H1 (cell line): ENCODE measurements at regions not wholly inside any gene's neighbourhood (a gene's known extent, or its start where the extent isn't known, plus 50 kb on each side); places are given as distances from the start of the nearest gene placed in this dataset.

Experiments used
- BCL11A ChIP-seq, 2 experiments: IDR thresholded peaks; one replicate each; pipeline ENCODE4 v1.6.1; 2011; ENCODE audit warnings: low read depth in 2 of 2, low read length in 2 of 2, mild to moderate bottlenecking in 2 of 2
- HDAC2 ChIP-seq, 2 experiments: fragments of 300-600 bp in 1 of 2; sonication (generic) in 1 of 2; IDR thresholded peaks; 2 replicates each; pipeline ENCODE4 v1.6.1; 2011 to 2012; ENCODE audit warnings: low read depth in 2 of 2, low read length in 2 of 2, mild to moderate bottlenecking in 2 of 2, moderate library complexity in 2 of 2, borderline replicate concordance in 1 of 2, inconsistent platforms in 1 of 2
- JUND ChIP-seq: IDR thresholded peaks from 2 replicates; pipeline ENCODE4 v1.6.1; 2011; ENCODE audit warnings: mild to moderate bottlenecking, improper control_type of control experiment, low read length
- KDM1A ChIP-seq: fragments of 200-600, 300-600 bp; sonication (generic); IDR thresholded peaks from 2 replicates; pipeline ENCODE4 v1.7.1; 2016; ENCODE audit warnings: mild to moderate bottlenecking, low read length, borderline replicate concordance
- PHF8 ChIP-seq: fragments of 200-600 bp; sonication (generic); conservative IDR thresholded peaks from 2 replicates; pipeline ENCODE4 v1.7.1; 2012; ENCODE audit warnings: low read depth, mild to moderate bottlenecking, inconsistent platforms, low read length, moderate library complexity
- POLR2A ChIP-seq, 2 experiments: IDR thresholded peaks; 1 replicate in 1 of 2; 2 replicates in 1 of 2; pipeline ENCODE4 v1.6.1; 2011; ENCODE audit warnings: low read depth in 2 of 2, low read length in 2 of 2, mild to moderate bottlenecking in 2 of 2; ENCODE audit errors: control extremely low read depth in 1 of 2
- POLR2AphosphoS5 ChIP-seq: IDR thresholded peaks from 2 replicates; pipeline ENCODE4 v1.6.1; 2011; ENCODE audit warnings: low read depth, low read length
- RAD21 ChIP-seq, 2 experiments: IDR thresholded peaks in 1 of 2; conservative IDR thresholded peaks in 1 of 2; 2 replicates each; pipeline ENCODE4 v1.6.1; 2011; ENCODE audit warnings: low read depth in 2 of 2, low read length in 2 of 2, improper control_type of control experiment in 1 of 2, inconsistent platforms in 1 of 2, mild to moderate bottlenecking in 1 of 2, moderate library complexity in 1 of 2
- SIN3A ChIP-seq, 2 experiments: IDR thresholded peaks in 1 of 2; conservative IDR thresholded peaks in 1 of 2; 2 replicates each; pipeline ENCODE4 v1.6.1; 2011 to 2012; ENCODE audit warnings: low read length in 2 of 2, improper control_type of control experiment in 1 of 2, low read depth in 1 of 2, mild to moderate bottlenecking in 1 of 2
- SP1 ChIP-seq: IDR thresholded peaks from 2 replicates; pipeline ENCODE4 v1.6.1; 2011; ENCODE audit warnings: low read depth, low read length
- TAF1 ChIP-seq: IDR thresholded peaks from 2 replicates; pipeline ENCODE4 v1.6.1; 2011; ENCODE audit warnings: mild to moderate bottlenecking, low read depth, low read length
- TF ChIP-seq, protein P1 (sequence below), 3 experiments: IDR thresholded peaks; 1 replicate in 2 of 3; 2 replicates in 1 of 3; pipeline versions ENCODE4 v1.5.1 to v1.6.1; 2011; ENCODE audit warnings: low read length in 3 of 3, mild to moderate bottlenecking in 3 of 3, inconsistent platforms in 2 of 3, low read depth in 1 of 3, moderate library complexity in 1 of 3; ENCODE audit not compliant: insufficient read depth in 1 of 3; ENCODE audit errors: control extremely low read depth in 1 of 3

DNA sequence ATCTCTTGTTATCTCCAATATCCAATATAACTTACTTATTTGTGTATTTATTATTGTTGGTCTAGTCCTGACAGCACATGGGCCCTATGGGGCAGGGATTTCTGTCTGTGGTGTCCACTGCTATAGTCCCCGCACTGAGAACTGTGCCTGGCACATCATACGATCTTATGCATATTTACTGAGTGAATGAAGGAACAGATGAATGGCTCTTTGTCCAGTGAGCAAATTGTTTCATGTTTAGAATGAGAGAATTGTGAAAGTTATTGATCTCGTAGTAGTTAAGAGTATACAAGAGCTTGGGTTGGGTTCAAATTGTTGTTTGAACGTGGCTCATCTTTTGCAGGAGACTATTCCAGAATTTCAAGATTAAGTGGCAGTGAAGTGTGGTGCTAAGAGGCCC, 96.1 kb upstream of the SLC34A2 start:
- TF ChIP-seq, protein P1, sequence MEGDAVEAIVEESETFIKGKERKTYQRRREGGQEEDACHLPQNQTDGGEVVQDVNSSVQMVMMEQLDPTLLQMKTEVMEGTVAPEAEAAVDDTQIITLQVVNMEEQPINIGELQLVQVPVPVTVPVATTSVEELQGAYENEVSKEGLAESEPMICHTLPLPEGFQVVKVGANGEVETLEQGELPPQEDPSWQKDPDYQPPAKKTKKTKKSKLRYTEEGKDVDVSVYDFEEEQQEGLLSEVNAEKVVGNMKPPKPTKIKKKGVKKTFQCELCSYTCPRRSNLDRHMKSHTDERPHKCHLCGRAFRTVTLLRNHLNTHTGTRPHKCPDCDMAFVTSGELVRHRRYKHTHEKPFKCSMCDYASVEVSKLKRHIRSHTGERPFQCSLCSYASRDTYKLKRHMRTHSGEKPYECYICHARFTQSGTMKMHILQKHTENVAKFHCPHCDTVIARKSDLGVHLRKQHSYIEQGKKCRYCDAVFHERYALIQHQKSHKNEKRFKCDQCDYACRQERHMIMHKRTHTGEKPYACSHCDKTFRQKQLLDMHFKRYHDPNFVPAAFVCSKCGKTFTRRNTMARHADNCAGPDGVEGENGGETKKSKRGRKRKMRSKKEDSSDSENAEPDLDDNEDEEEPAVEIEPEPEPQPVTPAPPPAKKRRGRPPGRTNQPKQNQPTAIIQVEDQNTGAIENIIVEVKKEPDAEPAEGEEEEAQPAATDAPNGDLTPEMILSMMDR (IDR thresholded peaks at IDR 0.05; ENCODE audit: control extremely low read depth in 1 of 3, insufficient read depth in 1 of 3, low read depth in 1 of 3, low read length in 3 of 3): no peak
- no peak for TF ChIP-seq SIN3A (conservative IDR thresholded peaks at IDR 0.05 in 1 of 2, IDR thresholded peaks at IDR 0.05 in 1 of 2; ENCODE audit: low read depth in 1 of 2, low read length in 2 of 2)
- TF ChIP-seq HDAC2 (IDR thresholded peaks at IDR 0.05; ENCODE audit: borderline replicate concordance in 1 of 2, low read depth in 2 of 2, low read length in 2 of 2): no peak
- no peak for TF ChIP-seq PHF8
- no peak for TF ChIP-seq KDM1A
- no peak for TF ChIP-seq POLR2AphosphoS5
- no peak for TF ChIP-seq SP1
- TF ChIP-seq BCL11A (IDR thresholded peaks at IDR 0.05; ENCODE audit: low read depth in 2 of 2, low read length in 2 of 2): no peak
- TF ChIP-seq TAF1: no peak
- no peak for TF ChIP-seq POLR2A (IDR thresholded peaks at IDR 0.05; ENCODE audit: control extremely low read depth in 1 of 2, low read depth in 2 of 2, low read length in 2 of 2)
- TF ChIP-seq RAD21 (IDR thresholded peaks at IDR 0.05 in 1 of 2, conservative IDR thresholded peaks at IDR 0.05 in 1 of 2; ENCODE audit: low read depth in 2 of 2, low read length in 2 of 2): no peak
- TF ChIP-seq JUND: no peak
